Progenitor cell of endocrine pancreas (in vitro differentiated cells): ENCODE measurements at regions not wholly inside any gene's neighbourhood (a gene's known extent, or its start where the extent isn't known, plus 50 kb on each side); places are given as distances from the start of the nearest gene placed in this dataset.
"Not testable (repeated sequence)": the region's sequence is repeated elsewhere in the genome, so short reads cannot be mapped to it uniquely, and the experiment has no call there.

ENCODE experiments used
- DNase-seq: peaks from one replicate; pipeline ENCODE4 v3.0.0; 2021; ENCODE audit warnings: low spot score; ENCODE audit not compliant: unreplicated experiment
- H3K27ac Mint-ChIP-seq: 2 replicates; pipeline ENCODE4 v1.8.0; 2021; ENCODE audit warnings: mild to moderate bottlenecking, moderate library complexity, mixed read lengths
- H3K27me3 Mint-ChIP-seq: 2 replicates; pipeline ENCODE4 v1.8.0; 2021; ENCODE audit warnings: mixed read lengths
- H3K36me3 Mint-ChIP-seq: 2 replicates; pipeline ENCODE4 v1.8.0; 2022; ENCODE audit warnings: mixed read lengths; ENCODE audit not compliant: insufficient read depth
- H3K4me1 Mint-ChIP-seq: 2 replicates; pipeline ENCODE4 v1.8.0; 2021; ENCODE audit warnings: low read depth, mixed read lengths
- H3K4me3 Mint-ChIP-seq: 2 replicates; pipeline ENCODE4 v1.8.0; 2021; ENCODE audit warnings: low read depth, mild to moderate bottlenecking, moderate library complexity, mixed read lengths
- H3K9me3 Mint-ChIP-seq: 2 replicates; pipeline ENCODE4 v1.8.0; 2021; ENCODE audit warnings: low read depth, mixed read lengths
- TF ChIP-seq, protein P1 (sequence below): fragments of 200-600 bp; sonication (generic); IDR thresholded peaks from one replicate; pipeline ENCODE4 v1.5.0; 2021; ENCODE audit warnings: antibody characterized with exemption, mild to moderate bottlenecking; ENCODE audit not compliant: unreplicated experiment

DNA sequence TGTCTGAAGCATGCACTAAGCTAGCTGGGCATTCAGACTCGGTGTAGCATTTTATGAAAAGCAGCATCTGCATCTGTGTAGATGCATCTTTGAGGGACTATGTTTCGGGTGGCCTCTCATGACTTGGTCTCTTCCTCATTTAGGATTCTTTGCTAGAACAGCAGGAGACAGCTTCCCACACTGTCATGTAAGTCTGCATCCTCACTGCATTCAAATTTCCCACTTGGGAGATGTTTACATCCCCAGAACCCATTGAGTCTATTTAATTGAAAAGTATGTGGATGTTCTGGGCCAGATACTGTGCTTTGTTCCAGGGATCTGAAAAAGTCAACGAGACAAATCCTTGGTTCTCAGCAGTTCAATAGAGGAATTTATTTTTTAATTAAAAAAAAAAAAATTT is 198.6 kb upstream of the EEF2KMT start:
- Mint-ChIP-seq H3K9me3 (peaks cover 5% of the 10 kb centered on the region), H3K27me3 (no peaks in the 10 kb centered on the region), H3K4me3 (no peak overlapping the region), H3K36me3 (no peaks in the 10 kb centered on the region), H3K4me1 (no peaks in the 10 kb centered on the region), H3K27ac (no peak overlapping the region)
- no peak for DNase-seq
- TF ChIP-seq, protein P1, sequence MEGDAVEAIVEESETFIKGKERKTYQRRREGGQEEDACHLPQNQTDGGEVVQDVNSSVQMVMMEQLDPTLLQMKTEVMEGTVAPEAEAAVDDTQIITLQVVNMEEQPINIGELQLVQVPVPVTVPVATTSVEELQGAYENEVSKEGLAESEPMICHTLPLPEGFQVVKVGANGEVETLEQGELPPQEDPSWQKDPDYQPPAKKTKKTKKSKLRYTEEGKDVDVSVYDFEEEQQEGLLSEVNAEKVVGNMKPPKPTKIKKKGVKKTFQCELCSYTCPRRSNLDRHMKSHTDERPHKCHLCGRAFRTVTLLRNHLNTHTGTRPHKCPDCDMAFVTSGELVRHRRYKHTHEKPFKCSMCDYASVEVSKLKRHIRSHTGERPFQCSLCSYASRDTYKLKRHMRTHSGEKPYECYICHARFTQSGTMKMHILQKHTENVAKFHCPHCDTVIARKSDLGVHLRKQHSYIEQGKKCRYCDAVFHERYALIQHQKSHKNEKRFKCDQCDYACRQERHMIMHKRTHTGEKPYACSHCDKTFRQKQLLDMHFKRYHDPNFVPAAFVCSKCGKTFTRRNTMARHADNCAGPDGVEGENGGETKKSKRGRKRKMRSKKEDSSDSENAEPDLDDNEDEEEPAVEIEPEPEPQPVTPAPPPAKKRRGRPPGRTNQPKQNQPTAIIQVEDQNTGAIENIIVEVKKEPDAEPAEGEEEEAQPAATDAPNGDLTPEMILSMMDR, result no peak

DNA sequence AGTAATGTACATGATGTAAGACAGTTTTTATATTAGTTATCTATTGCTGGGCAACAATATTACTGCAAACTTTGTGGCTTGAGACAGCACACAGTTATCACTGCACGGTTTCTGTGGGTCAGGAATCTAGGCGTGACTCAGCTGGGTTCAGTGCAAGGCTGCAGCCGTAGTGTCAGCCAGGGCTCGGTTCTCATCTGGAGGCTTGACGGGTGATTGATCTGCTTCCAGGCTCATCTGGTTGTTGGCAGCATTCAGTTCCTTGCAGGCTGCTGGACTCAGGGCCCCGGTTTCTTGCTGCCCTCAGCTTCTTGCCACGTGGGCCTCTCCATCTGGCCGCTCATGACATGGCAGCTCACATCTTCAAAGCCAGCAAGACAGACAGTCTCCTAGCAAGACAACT is 197.7 kb upstream of the EEF2KMT start:
- H3K9me3 Mint-ChIP-seq, H3K36me3 Mint-ChIP-seq, H3K27ac Mint-ChIP-seq, DNase-seq, H3K4me1 Mint-ChIP-seq, H3K27me3 Mint-ChIP-seq, H3K4me3 Mint-ChIP-seq: not testable (repeated sequence)

DNA sequence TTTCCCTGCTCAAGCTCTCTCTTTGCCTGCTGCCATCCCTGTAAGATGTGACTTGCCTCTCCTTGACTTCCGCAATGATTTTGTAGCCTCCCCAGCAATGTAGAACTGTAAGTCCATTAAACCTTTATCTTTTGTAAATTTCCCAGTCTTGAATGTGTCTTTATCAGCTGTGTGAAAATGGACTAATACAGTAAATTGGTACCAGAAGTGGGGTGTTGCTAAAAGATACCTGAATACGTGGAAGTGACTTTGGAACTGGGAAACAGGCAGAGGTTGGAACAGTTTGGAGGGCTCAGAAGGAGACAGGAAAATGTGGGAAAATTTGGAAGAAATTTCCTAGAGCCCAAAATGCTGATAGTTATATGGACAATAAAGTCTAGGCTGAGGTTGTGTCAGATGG is 184.6 kb upstream of the EEF2KMT start:
- not testable (repeated sequence) for H3K36me3 Mint-ChIP-seq, H3K4me1 Mint-ChIP-seq, H3K4me3 Mint-ChIP-seq, H3K27me3 Mint-ChIP-seq, DNase-seq, H3K27ac Mint-ChIP-seq
- peaks cover 53% of the 10 kb centered on the region for H3K9me3 Mint-ChIP-seq

DNA sequence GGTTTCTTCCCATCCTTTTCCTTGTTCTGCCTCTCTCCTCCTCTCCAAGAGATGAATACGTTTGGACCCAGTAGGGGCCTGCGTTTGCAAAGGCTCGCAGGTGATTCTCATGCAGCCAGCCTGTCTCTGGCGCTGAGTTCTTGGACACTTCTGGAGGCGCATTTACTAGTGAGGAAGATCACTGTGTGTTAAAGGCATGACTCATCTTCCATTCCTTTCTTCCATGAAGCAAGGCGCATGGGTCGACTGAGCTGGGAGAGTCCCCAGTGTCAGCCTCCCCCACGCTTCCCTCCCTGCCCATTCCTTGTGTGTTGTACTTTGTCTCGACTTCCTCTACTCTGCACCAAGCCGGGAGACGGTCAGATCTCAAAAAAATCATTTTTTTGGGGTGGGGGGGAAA is 159.9 kb upstream of the EEF2KMT start:
- Mint-ChIP-seq H3K36me3 (no peaks in the 10 kb centered on the region), H3K4me1 (no peaks in the 10 kb centered on the region), H3K4me3 (no peak overlapping the region), H3K9me3 (no peaks in the 10 kb centered on the region), H3K27me3 (peaks cover 30% of the 10 kb centered on the region), H3K27ac (peak overlapping the region; percentile 19)
- TF ChIP-seq, protein P1, result no peak
- DNase-seq, result no peak

DNA sequence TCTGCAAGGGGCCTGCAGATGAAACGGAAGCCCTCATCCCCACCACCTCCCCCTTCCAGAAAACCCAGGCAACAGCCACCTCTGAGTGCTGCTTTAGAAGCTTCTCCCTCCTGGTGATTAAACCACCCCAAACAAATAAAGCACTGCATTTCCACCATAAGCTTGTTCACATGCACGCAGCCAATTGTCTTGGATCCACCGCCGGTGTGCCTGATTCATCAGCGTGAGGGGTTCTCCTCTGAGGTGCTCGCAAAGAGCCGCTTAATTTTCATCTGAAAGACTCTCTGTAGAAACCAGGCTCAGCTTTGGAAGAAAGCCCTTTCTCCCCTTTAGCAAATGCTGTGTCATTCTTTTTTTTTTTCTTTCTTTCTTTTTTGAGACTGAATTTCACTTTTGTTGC is 155.2 kb upstream of the EEF2KMT start:
- H3K9me3 Mint-ChIP-seq, result no peaks in the 10 kb centered on the region
- H3K4me3 Mint-ChIP-seq, result no peak overlapping the region

DNA sequence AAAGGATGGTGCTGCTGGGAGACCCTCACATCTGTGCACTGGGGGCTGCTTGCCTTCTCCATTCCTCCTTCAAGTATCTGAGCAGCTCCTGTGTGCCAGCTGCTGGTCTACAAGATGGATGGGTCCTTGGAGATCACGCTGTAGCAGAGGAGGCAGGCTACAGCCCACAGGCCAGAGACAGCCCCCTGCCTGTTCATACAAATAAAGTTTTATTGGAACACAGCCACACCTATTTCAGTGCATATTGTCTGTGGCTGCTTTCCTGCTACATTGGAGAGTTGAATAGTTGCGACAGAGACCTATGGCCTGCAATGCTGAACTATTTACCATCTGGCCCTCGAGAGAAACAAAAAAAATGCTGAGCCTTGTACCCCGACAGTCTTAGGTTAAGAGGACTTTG is 149.8 kb upstream of the EEF2KMT start:
- not testable (repeated sequence) for H3K4me3 Mint-ChIP-seq, DNase-seq, H3K9me3 Mint-ChIP-seq, H3K36me3 Mint-ChIP-seq, H3K27ac Mint-ChIP-seq, H3K4me1 Mint-ChIP-seq
- peaks cover 16% of the 10 kb centered on the region for H3K27me3 Mint-ChIP-seq

More for the DNA sequence above, 155.2 kb upstream of the EEF2KMT start:
- no peaks in the 10 kb centered on the region for H3K4me1 Mint-ChIP-seq
- H3K27me3 Mint-ChIP-seq, result peaks cover 29% of the 10 kb centered on the region
- no peak for DNase-seq
- no peak overlapping the region for H3K27ac Mint-ChIP-seq
- TF ChIP-seq, protein P1, result no peak
- H3K36me3 Mint-ChIP-seq, result no peaks in the 10 kb centered on the region

DNA sequence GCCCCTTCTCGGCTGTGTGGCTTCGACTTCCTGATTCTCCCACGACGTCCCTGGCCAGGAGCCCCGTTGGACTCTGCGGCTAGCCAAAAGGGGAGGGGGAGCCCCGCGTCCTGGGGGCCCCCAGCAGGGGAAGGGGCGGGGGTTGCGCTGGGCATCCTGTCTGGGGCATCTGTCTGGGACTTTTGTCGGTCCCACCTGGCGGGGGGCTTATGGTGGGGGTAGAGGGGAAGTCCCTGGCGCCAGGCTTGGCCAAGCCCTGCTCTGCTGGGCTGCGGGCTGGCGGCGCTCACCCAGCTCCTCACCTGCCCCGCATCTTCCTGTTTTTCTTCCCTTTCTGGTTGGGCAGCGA is 142.7 kb upstream of the EEF2KMT start:
- H3K27ac Mint-ChIP-seq, DNase-seq, H3K4me1 Mint-ChIP-seq, H3K9me3 Mint-ChIP-seq, H3K36me3 Mint-ChIP-seq: not testable (repeated sequence)
- Mint-ChIP-seq H3K27me3 (peaks cover 61% of the 10 kb centered on the region), H3K4me3 (peak overlapping the region; percentile 5)
